ENCODE measurements at regions not wholly inside any gene's neighbourhood (a gene's known extent, or its start where the extent isn't known, plus 50 kb on each side); places are given as distances from the start of the nearest gene placed in this dataset.

DNA sequence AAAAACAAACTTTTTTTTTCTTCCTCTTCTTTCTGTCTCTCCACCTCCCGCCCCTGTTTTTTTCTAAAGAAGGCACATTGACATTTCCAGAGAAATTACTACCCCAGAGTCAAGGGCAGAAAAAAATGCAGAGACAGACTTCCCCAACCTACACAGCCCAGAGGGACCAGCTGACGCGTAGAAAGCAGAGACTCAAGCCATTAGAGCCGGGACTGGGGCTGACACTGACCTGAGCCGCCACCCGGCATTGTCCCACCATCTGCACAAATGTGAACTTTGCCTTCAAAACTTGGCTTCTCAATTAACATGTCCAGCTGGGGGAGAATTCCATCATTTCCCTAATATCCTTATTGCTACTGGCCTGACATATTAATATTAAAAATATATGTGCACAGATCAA lies 385.6 kb downstream of the NR2F2 start:
- H3K27me3 ChIP-seq (ENCODE audit: low read depth): no peaks in the 10 kb centered on the region
- H3K9me3 ChIP-seq: no peaks in the 10 kb centered on the region
- no peaks in the 10 kb centered on the region for H3K36me3 ChIP-seq
- H3K4me1 ChIP-seq: no peaks in the 10 kb centered on the region
- H3K27ac ChIP-seq: no peak overlapping the region
- ATAC-seq: no peak
- TF ChIP-seq, protein P1, sequence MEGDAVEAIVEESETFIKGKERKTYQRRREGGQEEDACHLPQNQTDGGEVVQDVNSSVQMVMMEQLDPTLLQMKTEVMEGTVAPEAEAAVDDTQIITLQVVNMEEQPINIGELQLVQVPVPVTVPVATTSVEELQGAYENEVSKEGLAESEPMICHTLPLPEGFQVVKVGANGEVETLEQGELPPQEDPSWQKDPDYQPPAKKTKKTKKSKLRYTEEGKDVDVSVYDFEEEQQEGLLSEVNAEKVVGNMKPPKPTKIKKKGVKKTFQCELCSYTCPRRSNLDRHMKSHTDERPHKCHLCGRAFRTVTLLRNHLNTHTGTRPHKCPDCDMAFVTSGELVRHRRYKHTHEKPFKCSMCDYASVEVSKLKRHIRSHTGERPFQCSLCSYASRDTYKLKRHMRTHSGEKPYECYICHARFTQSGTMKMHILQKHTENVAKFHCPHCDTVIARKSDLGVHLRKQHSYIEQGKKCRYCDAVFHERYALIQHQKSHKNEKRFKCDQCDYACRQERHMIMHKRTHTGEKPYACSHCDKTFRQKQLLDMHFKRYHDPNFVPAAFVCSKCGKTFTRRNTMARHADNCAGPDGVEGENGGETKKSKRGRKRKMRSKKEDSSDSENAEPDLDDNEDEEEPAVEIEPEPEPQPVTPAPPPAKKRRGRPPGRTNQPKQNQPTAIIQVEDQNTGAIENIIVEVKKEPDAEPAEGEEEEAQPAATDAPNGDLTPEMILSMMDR (IDR thresholded peaks at IDR 0.05): no peak
- intact Hi-C loops (cut with DNase I): no loop called here
- H3K4me3 ChIP-seq: no peak overlapping the region
- no peak for DNase-seq

DNA sequence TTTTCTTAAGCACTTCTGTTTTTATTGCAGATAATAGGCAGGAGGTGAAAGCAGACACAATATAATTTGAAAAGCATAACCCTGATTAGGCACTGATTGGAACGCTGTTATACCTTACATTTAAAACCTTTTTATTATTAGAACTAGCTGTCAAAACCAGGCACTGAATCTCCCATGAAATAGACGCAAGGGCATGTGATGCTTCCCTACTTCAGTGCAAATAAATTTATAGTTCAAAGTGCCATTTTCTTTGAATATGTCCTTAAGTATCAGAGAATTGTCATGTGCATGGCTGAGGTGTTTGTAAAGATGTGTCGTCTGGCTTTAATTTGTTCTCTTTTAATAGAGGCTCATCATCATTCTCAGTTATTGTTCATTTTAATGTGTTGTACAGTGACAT lies 386.0 kb downstream of the NR2F2 start:
- DNase-seq (no peak), ATAC-seq (no peak)
- Histone ChIP-seq H3K27me3 (ENCODE audit: low read depth) (no peaks in the 10 kb centered on the region), H3K4me3 (no peak overlapping the region), H3K27ac (no peak overlapping the region), H3K9me3 (no peaks in the 10 kb centered on the region), H3K36me3 (no peaks in the 10 kb centered on the region), H3K4me1 (no peaks in the 10 kb centered on the region)
- TF ChIP-seq, protein P1 (IDR thresholded peaks at IDR 0.05): no peak
- intact Hi-C loops (cut with DNase I): no loop called here

DNA sequence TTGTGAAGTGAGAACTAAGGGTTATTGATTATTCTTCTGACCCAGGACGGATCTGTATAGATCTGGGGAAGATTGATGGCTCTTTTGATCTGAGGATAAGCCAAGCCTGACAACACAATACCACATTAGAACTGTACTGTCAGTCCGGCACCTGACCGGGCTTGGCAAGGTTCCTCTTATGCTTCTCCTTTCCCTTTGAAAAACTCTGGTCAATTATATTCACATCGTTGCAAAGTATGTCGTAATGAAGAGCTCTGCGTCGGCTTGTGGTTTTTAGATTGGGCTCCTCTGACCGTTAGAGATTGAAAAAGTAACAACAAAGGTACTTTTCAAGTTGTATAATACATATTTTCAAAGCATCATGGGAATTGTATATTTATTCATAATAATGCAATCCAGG lies 389.8 kb downstream of the NR2F2 start:
- no peaks in the 10 kb centered on the region for H3K27me3 ChIP-seq (ENCODE audit: low read depth)
- ATAC-seq (no peak), DNase-seq (no peak)
- H3K4me1 ChIP-seq: no peaks in the 10 kb centered on the region
- no peaks in the 10 kb centered on the region for H3K36me3 ChIP-seq
- no peaks in the 10 kb centered on the region for H3K9me3 ChIP-seq
- H3K27ac ChIP-seq: no peak overlapping the region
- intact Hi-C loops (cut with DNase I): no loop called here
- TF ChIP-seq, protein P1 (IDR thresholded peaks at IDR 0.05): no peak
- H3K4me3 ChIP-seq: no peak overlapping the region

DNA sequence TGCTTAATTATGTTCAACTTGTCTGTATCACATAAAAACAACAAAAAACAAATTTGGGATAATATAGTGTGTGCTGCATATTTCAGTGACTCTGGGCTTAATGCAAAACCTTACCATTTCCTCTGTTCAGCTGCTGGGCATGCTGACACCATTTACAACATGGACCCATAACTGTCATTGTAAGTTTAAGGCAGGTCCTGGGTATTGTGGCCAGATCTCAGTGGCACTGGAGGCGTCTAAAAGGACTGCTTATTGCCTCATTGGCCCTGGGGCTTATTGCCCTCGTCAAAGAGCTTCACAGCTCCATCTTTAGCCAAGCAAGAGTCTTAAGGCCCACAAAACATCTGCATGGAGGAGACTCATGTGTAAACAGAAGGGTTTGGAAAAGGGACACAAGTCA lies 390.2 kb downstream of the NR2F2 start:
- Histone ChIP-seq H3K4me3 (no peak overlapping the region), H3K27ac (no peak overlapping the region), H3K27me3 (ENCODE audit: low read depth) (no peaks in the 10 kb centered on the region), H3K36me3 (no peaks in the 10 kb centered on the region), H3K9me3 (no peaks in the 10 kb centered on the region), H3K4me1 (no peaks in the 10 kb centered on the region)
- DNase-seq (no peak), ATAC-seq (no peak)
- TF ChIP-seq, protein P1 (IDR thresholded peaks at IDR 0.05): no peak
- intact Hi-C loops (cut with DNase I): no loop called here

DNA sequence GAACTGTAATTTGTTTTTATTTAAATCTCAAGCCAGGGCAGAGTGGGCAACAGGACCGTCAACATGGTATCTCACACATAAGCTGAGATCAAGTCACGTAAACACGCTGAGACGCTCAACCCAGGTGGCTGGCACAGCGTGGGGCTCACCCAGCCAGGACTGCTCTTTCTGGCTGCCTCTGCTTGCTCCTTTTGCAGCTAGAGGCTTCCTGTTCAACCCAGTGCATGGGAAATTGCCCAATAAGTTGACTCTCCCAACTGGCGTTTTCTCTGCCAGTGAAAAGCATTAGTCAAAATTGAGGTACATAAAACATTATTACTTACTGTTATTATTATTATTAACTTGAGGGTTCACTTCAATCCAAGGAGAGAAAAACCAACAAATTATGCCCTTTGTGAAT lies 398.1 kb downstream of the NR2F2 start:
- Histone ChIP-seq H3K4me3 (no peak overlapping the region), H3K4me1 (no peaks in the 10 kb centered on the region), H3K27me3 (ENCODE audit: low read depth) (no peaks in the 10 kb centered on the region), H3K9me3 (no peaks in the 10 kb centered on the region), H3K36me3 (no peaks in the 10 kb centered on the region), H3K27ac (no peak overlapping the region)
- no peak for DNase-seq
- ATAC-seq: no peak
- TF ChIP-seq, protein P1 (IDR thresholded peaks at IDR 0.05): no peak
- intact Hi-C loops (cut with DNase I): no loop called here

DNA sequence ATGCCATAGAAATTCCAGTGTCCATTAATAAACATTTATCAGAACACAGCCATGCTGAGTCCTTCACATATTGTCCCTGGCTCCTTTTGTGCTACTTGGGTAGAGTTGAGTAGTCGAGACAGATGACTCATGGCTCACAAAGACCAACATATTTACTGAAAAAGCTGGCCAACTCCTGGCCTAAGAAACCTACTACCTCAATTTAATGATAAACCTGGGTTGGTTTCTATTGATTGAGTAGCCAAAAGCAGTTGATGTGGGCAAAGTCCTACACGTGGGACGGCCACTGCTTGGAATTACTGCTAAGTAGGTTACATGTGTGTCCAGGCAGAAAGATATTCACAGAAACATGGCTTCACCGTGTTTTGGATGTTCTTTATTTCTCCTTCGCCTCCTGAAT lies 402.2 kb downstream of the NR2F2 start:
- no peaks in the 10 kb centered on the region for H3K27me3 ChIP-seq (ENCODE audit: low read depth)
- no peak for DNase-seq
- H3K36me3 ChIP-seq: no peaks in the 10 kb centered on the region
- no peak overlapping the region for H3K4me3 ChIP-seq
- no peaks in the 10 kb centered on the region for H3K9me3 ChIP-seq
- no peak overlapping the region for H3K27ac ChIP-seq
- ATAC-seq: no peak
- TF ChIP-seq, protein P1 (IDR thresholded peaks at IDR 0.05): no peak
- no peaks in the 10 kb centered on the region for H3K4me1 ChIP-seq
- intact Hi-C loops (cut with DNase I): no loop called here
